HepG2 (cell line): ENCODE measurements at regions not wholly inside any gene's neighbourhood (a gene's known extent, or its start where the extent isn't known, plus 50 kb on each side); places are given as distances from the start of the nearest gene placed in this dataset.

ENCODE experiments used
- BORCS8-MEF2B ChIP-seq: sonication (generic); formaldehyde crosslinking; IDR thresholded peaks from 2 replicates; pipeline ENCODE4 v1.8.0; 2022; ENCODE audit warnings: mild to moderate bottlenecking, missing genetic modification reagents
- BRCA1 ChIP-seq: sonication (generic); formaldehyde crosslinking; IDR thresholded peaks from 2 replicates; pipeline ENCODE4 v1.4.0; 2020; ENCODE audit warnings: missing genetic modification reagents
- CEBPB ChIP-seq: IDR thresholded peaks from 2 replicates; pipeline ENCODE4 v1.6.1; 2011; ENCODE audit warnings: low read depth, low read length, improper control_type of control experiment, borderline replicate concordance
- CENPBD1 ChIP-seq: sonication (generic); formaldehyde crosslinking; IDR thresholded peaks from 2 replicates; pipeline ENCODE4 v1.8.0; 2022; ENCODE audit warnings: missing genetic modification reagents, low read depth, mild to moderate bottlenecking, borderline replicate concordance
- EEA1 ChIP-seq: sonication (generic); formaldehyde crosslinking; IDR thresholded peaks from 2 replicates; pipeline ENCODE4 v1.5.1; 2020; ENCODE audit warnings: mild to moderate bottlenecking, missing genetic modification reagents, borderline replicate concordance
- HNRNPLL ChIP-seq: fragments of 200-400 bp; formaldehyde crosslinking; IDR thresholded peaks from 2 replicates; pipeline ENCODE4 v1.6.1; 2017; ENCODE audit warnings: mild to moderate bottlenecking, low read depth, low read length; ENCODE audit not compliant: poor library complexity, severe bottlenecking
- KAT8 ChIP-seq: IDR thresholded peaks from 2 replicates; pipeline ENCODE4 v1.6.1; 2016; ENCODE audit warnings: missing genetic modification reagents, missing compliant biosample characterization
- MAX ChIP-seq: IDR thresholded peaks from 2 replicates; pipeline ENCODE4 v1.6.1; 2012; ENCODE audit warnings: inconsistent platforms
- MTF1 ChIP-seq: sonication (generic); formaldehyde crosslinking; IDR thresholded peaks from 2 replicates; pipeline ENCODE4 v1.5.0; 2020; ENCODE audit warnings: missing genetic modification reagents
- MYC ChIP-seq: sonication (generic); formaldehyde crosslinking; IDR thresholded peaks from 2 replicates; pipeline ENCODE4 v1.9.0; 2021; ENCODE audit warnings: missing genetic modification reagents, borderline replicate concordance
- NCOA1 ChIP-seq: sonication (generic); formaldehyde crosslinking; IDR thresholded peaks from 2 replicates; pipeline ENCODE4 v1.9.0; 2021; ENCODE audit warnings: missing genetic modification reagents
- NFAT5 ChIP-seq: sonication (generic); formaldehyde crosslinking; IDR thresholded peaks from 2 replicates; pipeline ENCODE4 v1.4.0; 2020; ENCODE audit warnings: missing genetic modification reagents
- PRPF4 ChIP-seq: fragments of 200-400 bp; formaldehyde crosslinking; IDR thresholded peaks from 2 replicates; pipeline ENCODE4 v1.6.1; 2016; ENCODE audit warnings: low read length, low read depth; ENCODE audit not compliant: poor library complexity, severe bottlenecking
- RNF2 ChIP-seq: fragments of 450-650 bp; conservative IDR thresholded peaks from 2 replicates; pipeline ENCODE4 v1.6.1; 2016; ENCODE audit warnings: low read depth
- SNAPC2 ChIP-seq: sonication (generic); formaldehyde crosslinking; IDR thresholded peaks from 2 replicates; pipeline ENCODE4 v1.8.1; 2022; ENCODE audit warnings: mild to moderate bottlenecking, missing genetic modification reagents
- SP4 ChIP-seq: sonication (generic); formaldehyde crosslinking; IDR thresholded peaks from 2 replicates; pipeline ENCODE4 v1.8.1; 2023; ENCODE audit warnings: mild to moderate bottlenecking, missing genetic modification reagents
- TFDP1 ChIP-seq: IDR thresholded peaks from 2 replicates; pipeline ENCODE4 v1.6.1; 2016; ENCODE audit warnings: missing compliant biosample characterization, missing genetic modification reagents, borderline replicate concordance
- ZBTB7B ChIP-seq: sonication (generic); formaldehyde crosslinking; IDR thresholded peaks from 2 replicates; pipeline ENCODE4 v1.4.0; 2020; ENCODE audit warnings: missing genetic modification reagents
- ZNF468 ChIP-seq: sonication (generic); formaldehyde crosslinking; IDR thresholded peaks from 2 replicates; pipeline ENCODE4 v1.8.0; 2022; ENCODE audit warnings: mild to moderate bottlenecking, moderate library complexity, missing genetic modification reagents
- ZNF740 ChIP-seq: sonication (generic); formaldehyde crosslinking; IDR thresholded peaks from 2 replicates; pipeline ENCODE4 v1.4.0; 2020; ENCODE audit warnings: missing genetic modification reagents
- ZNF761 ChIP-seq: sonication (generic); formaldehyde crosslinking; conservative IDR thresholded peaks from 2 replicates; pipeline ENCODE4 v1.4.0; 2020; ENCODE audit warnings: mild to moderate bottlenecking, missing genetic modification reagents
- ZNF788 ChIP-seq: sonication (generic); formaldehyde crosslinking; IDR thresholded peaks from 2 replicates; pipeline ENCODE4 v1.5.0; 2020; ENCODE audit warnings: mild to moderate bottlenecking, missing genetic modification reagents, borderline replicate concordance

- TF ChIP-seq MYC (CRISPR knock-in tag) (peak; percentile 18; the same call in 1 of the 2 replicates), MTF1 (CRISPR knock-in tag) (0 out of 2 replicates have a peak, but pooled peaks have one; percentile 33), NFAT5 (CRISPR knock-in tag) (0 out of 2 replicates have a peak, but pooled peaks have one; percentile 66), ZNF740 (CRISPR knock-in tag) (0 out of 2 replicates have a peak, but pooled peaks have one; percentile 15), CEBPB (peak; percentile 85), ZBTB7B (CRISPR knock-in tag) (0 out of 2 replicates have a peak, but pooled peaks have one; percentile 0), KAT8 (CRISPR knock-in tag) (no peak), HNRNPLL (peak; percentile 84), NCOA1 (CRISPR knock-in tag) (no peak), BRCA1 (CRISPR knock-in tag) (0 out of 2 replicates have a peak, but pooled peaks have one; percentile 36), ZNF788 (CRISPR knock-in tag) (no peak), CENPBD1 (no peak), MAX (peak; percentile 68), RNF2 (0 out of 2 replicates have a peak, but pooled peaks have one; percentile 23), BORCS8-MEF2B (CRISPR knock-in tag) (0 out of 2 replicates have a peak, but pooled peaks have one; percentile 0), SNAPC2 (CRISPR knock-in tag) (no peak), SP4 (CRISPR knock-in tag) (0 out of 2 replicates have a peak, but pooled peaks have one; percentile 20), ZNF761 (CRISPR knock-in tag) (0 out of 2 replicates have a peak, but pooled peaks have one; percentile 3), EEA1 (no peak), PRPF4 (no peak), ZNF468 (CRISPR knock-in tag) (no peak), TFDP1 (CRISPR knock-in tag) (peak; percentile 70)
These were observed 65.7 kb upstream of the FCGR2A start (continued) for GRCh38 chr1:161439280-161440232.
